Fibroblast of lung (primary cell): ENCODE measurements at regions not wholly inside any gene's neighbourhood (a gene's known extent, or its start where the extent isn't known, plus 50 kb on each side); places are given as distances from the start of the nearest gene placed in this dataset.

Experiments
- CTCF ChIP-seq, 2 donors: IDR thresholded peaks in 1 of 2; conservative IDR thresholded peaks in 1 of 2; 1 replicate in 1 of 2; 2 replicates in 1 of 2; pipeline ENCODE4 v1.5.1; 2011 to 2012; ENCODE audit warnings: low read length in 2 of 2, control low read depth in 1 of 2, inconsistent platforms in 1 of 2, low read depth in 1 of 2, mild to moderate bottlenecking in 1 of 2
- EZH2 ChIP-seq: IDR thresholded peaks from 2 replicates; pipeline ENCODE4 v1.5.1; 2012; ENCODE audit warnings: low read length, control low read depth, mild to moderate bottlenecking; ENCODE audit errors: missing control alignments

GRCh38 chr6:165749163-165749562 lies 86.1 kb upstream of the PDE10A start:
- no peak for TF ChIP-seq CTCF (conservative IDR thresholded peaks at IDR 0.05 in 1 of 2, IDR thresholded peaks at IDR 0.05 in 1 of 2; ENCODE audit: low read depth in 1 of 2, low read length in 2 of 2)
- no peak for TF ChIP-seq EZH2
